ENCODE measurements at regions not wholly inside any gene's neighbourhood (a gene's known extent, or its start where the extent isn't known, plus 50 kb on each side); places are given as distances from the start of the nearest gene placed in this dataset.

DNA sequence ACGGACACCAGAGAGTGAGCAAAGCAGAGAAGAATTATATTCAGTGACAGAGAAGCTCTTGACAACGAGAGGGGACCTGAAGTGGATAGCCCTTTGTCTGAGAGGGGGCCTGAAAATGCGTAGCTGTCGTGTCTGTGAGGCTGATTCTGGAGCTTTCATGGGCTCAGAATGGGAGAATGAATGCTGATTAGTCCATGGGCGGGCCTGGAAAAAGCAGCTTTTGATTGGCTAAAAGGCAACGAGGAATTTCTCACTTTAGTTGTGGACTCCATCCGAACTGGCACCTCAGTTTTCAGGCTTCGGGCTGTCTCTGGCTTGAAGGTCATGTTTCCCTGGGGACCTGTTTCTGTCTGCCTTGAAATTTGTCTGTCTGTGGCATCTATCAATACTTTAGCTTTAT is 487.1 kb downstream of the TECRL start:
- Histone ChIP-seq H3K4me3 (no peak overlapping the region), H3K36me3 (no peaks in the 10 kb centered on the region)

DNA sequence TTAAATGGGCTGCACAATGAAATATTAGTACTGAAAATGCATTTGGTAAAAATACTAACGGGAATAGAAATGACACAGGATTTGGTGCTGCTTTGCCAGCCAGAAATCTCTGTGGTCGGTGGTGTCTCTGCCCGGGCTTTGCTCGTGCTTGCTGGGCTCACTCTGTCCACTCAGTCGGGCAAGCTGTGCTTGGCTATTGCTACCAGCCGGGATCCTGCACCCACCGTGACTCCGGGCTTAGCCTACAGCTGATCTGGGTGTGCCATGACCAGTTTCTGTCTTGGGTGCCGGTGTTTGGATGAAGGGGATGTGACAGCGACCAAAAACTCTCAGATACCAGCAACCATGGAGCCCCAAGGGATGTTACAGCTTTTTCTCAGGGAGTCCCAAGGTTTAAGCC is 487.7 kb downstream of the TECRL start:
- 89 to 94% methylated on average over 8 to 10 of the region's 10 CpGs for WGBS, 2 donors
- no peaks in the 10 kb centered on the region for H3K27me3 ChIP-seq
- ATAC-seq (ENCODE audit: low FRiP score in 2 of 2) = no peak

More for the DNA sequence above, 487.1 kb downstream of the TECRL start:
- no peaks in the 10 kb centered on the region for H3K9me3 ChIP-seq
- no peak for DNase-seq
- 64 to 74% methylated on average over 8 of the region's 8 CpGs for WGBS, 2 donors
- no peak overlapping the region for H3K27ac ChIP-seq
- H3K4me1 ChIP-seq = no peaks in the 10 kb centered on the region
- no peak for ATAC-seq (ENCODE audit: low FRiP score in 2 of 2)
- H3K27me3 ChIP-seq = no peaks in the 10 kb centered on the region
- TF ChIP-seq, protein P1, sequence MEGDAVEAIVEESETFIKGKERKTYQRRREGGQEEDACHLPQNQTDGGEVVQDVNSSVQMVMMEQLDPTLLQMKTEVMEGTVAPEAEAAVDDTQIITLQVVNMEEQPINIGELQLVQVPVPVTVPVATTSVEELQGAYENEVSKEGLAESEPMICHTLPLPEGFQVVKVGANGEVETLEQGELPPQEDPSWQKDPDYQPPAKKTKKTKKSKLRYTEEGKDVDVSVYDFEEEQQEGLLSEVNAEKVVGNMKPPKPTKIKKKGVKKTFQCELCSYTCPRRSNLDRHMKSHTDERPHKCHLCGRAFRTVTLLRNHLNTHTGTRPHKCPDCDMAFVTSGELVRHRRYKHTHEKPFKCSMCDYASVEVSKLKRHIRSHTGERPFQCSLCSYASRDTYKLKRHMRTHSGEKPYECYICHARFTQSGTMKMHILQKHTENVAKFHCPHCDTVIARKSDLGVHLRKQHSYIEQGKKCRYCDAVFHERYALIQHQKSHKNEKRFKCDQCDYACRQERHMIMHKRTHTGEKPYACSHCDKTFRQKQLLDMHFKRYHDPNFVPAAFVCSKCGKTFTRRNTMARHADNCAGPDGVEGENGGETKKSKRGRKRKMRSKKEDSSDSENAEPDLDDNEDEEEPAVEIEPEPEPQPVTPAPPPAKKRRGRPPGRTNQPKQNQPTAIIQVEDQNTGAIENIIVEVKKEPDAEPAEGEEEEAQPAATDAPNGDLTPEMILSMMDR (IDR thresholded peaks at IDR 0.05) = no peak
- TF ChIP-seq POLR2A (IDR thresholded peaks at IDR 0.05) (no peak), EP300 (IDR thresholded peaks at IDR 0.05) (no peak), POLR2AphosphoS5 (IDR thresholded peaks at IDR 0.05) (no peak)

DNA sequence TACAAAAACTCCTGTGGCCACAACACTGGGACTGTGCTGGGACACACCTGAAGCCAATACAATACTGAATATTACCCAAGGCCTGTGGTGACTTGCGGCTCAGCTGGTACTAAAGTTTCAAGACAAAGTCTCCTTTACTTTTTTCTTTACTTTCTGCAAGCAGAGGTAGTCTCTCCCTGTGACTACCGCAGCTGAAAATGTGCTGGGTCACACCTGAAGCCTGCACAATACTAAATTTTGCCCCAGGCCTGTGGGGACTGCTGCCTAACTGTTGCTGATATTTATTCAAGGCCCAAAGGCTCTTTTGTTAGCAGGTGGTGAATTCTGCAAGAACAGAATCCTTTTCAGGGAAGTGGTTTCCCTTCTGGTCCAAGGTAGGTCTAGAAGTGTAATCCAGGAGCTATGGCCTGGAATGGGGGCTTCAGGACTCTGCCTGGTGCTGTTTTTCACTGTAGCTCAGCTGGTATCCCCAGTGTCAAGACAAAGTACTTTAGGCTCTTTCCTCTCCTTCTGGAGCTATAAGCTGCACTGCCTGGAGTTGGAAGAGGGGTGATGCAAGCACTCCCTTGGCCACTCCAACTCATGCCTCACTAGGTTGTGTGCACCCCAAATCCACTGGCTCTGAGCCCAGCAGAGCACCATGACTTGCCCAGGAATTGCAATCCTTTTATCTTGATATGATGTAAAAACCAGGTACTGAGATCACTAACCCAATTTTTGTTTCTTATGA is 489.4 kb downstream of the TECRL start:
- no peak overlapping the region for H3K4me3 ChIP-seq
- H3K27me3 ChIP-seq = no peaks in the 10 kb centered on the region
- H3K36me3 ChIP-seq = no peaks in the 10 kb centered on the region
- no peaks in the 10 kb centered on the region for H3K9me3 ChIP-seq
- 90 to 91% methylated on average over 2 of the region's 2 CpGs for WGBS, 2 donors
- H3K27ac ChIP-seq = no peak overlapping the region
- no peak for DNase-seq
- no peak for ATAC-seq (ENCODE audit: low FRiP score in 2 of 2)
- no peaks in the 10 kb centered on the region for H3K4me1 ChIP-seq
- TF ChIP-seq, protein P1 (IDR thresholded peaks at IDR 0.05) = no peak
- no peak for TF ChIP-seq EP300 (IDR thresholded peaks at IDR 0.05)
- no peak for TF ChIP-seq POLR2AphosphoS5 (IDR thresholded peaks at IDR 0.05)
- no peak for TF ChIP-seq POLR2A (IDR thresholded peaks at IDR 0.05)

More for the DNA sequence above, 487.7 kb downstream of the TECRL start:
- Histone ChIP-seq H3K27ac (no peak overlapping the region), H3K4me1 (no peaks in the 10 kb centered on the region), H3K9me3 (no peaks in the 10 kb centered on the region), H3K4me3 (no peak overlapping the region), H3K36me3 (no peaks in the 10 kb centered on the region)
- TF ChIP-seq, protein P1 (IDR thresholded peaks at IDR 0.05) = no peak
- TF ChIP-seq POLR2A (IDR thresholded peaks at IDR 0.05) (no peak), POLR2AphosphoS5 (IDR thresholded peaks at IDR 0.05) (no peak), EP300 (IDR thresholded peaks at IDR 0.05) (no peak)
- DNase-seq = peak in 1 of 2 donors; percentile 8

DNA sequence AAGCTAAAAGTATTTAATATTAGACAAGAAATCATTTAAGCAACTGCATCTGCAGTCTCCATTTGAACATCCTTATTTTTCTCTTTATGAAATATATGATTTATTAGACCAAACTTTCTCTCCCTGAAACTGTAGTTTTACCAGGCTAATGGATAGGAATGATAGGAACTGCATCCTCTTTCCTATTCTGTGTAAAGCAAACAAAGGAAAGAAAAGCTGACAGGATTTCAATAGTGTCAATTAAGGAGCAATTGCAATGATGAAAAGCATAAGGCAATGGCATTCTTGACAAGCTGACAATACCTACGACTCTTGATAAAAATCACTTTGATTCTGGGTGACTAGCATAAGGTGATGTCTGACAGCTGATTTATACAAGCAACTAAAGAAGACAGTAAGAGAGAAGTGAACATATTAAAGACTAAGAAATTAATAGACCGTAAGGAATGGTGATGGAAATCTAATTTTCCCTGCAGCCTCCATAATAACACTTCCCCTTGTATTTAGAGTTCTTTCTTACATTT is 502.5 kb downstream of the TECRL start:
- H3K27ac ChIP-seq = no peak overlapping the region
- no peaks in the 10 kb centered on the region for H3K4me1 ChIP-seq
- WGBS, 2 donors = 65% methylated on average over 2 of the region's 2 CpGs
- no peak overlapping the region for H3K4me3 ChIP-seq
- H3K36me3 ChIP-seq = no peaks in the 10 kb centered on the region
- no peaks in the 10 kb centered on the region for H3K27me3 ChIP-seq
- DNase-seq (no peak), ATAC-seq (ENCODE audit: low FRiP score in 2 of 2) (no peak)
- TF ChIP-seq POLR2A (IDR thresholded peaks at IDR 0.05) (no peak), POLR2AphosphoS5 (IDR thresholded peaks at IDR 0.05) (no peak), EP300 (IDR thresholded peaks at IDR 0.05) (no peak)
- TF ChIP-seq, protein P1 (IDR thresholded peaks at IDR 0.05) = no peak
- no peaks in the 10 kb centered on the region for H3K9me3 ChIP-seq

DNA sequence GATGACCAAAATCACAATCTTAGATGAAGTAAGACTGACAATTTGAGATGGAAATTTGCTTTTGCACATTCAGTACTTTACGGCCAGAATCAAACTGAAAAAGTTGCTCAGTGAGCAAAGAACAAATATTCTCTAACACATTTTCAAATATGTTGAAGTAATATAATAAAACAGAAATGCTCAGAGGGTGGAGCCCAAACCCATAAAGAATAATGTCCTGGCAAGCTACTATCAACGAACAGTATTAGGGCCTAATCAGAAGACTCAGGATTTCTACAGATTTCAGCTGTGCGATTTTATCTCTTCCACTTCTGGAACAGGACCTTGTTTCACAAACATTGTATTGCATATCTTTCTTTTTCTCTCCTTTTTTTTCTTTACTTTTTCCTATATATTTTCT is 505.0 kb downstream of the TECRL start:
- DNase-seq = no peak
- ATAC-seq (ENCODE audit: low FRiP score in 2 of 2) = no peak
- 78 to 82% methylated on average over 3 of the region's 3 CpGs for WGBS, 2 donors
- Histone ChIP-seq H3K27me3 (no peaks in the 10 kb centered on the region), H3K4me1 (no peaks in the 10 kb centered on the region), H3K27ac (no peak overlapping the region), H3K4me3 (no peak overlapping the region), H3K36me3 (no peaks in the 10 kb centered on the region), H3K9me3 (no peaks in the 10 kb centered on the region)
- TF ChIP-seq, protein P1 (IDR thresholded peaks at IDR 0.05) = no peak
- TF ChIP-seq POLR2AphosphoS5 (IDR thresholded peaks at IDR 0.05) = no peak
- TF ChIP-seq POLR2A (IDR thresholded peaks at IDR 0.05) = no peak
- TF ChIP-seq EP300 (IDR thresholded peaks at IDR 0.05) = no peak
